HCT116 (cell line): ENCODE measurements at regions not wholly inside any gene's neighbourhood (a gene's known extent, or its start where the extent isn't known, plus 50 kb on each side); places are given as distances from the start of the nearest gene placed in this dataset.

Experiments
- ATAC-seq: fragments of 200-7000 bp; cut with Tn5 transposase; 2 replicates; pipeline ENCODE4 v1.9.1; 2020; ENCODE audit warnings: mild to moderate bottlenecking, moderate library complexity
- BruUV-seq: library from RNA; stranded (reverse); fragments of 400-500 nt; replicated peaks from 2 replicates; lab custom pipeline; 2021; lab: Mats Ljungman, UMichigan
- CTCF ChIA-PET: fragments of 300-600 bp; sonication (Branson Sonifier 250); formaldehyde crosslinking; loops from one replicate; lab custom pipeline; 2021; ENCODE audit warnings: antibody characterized with exemption; lab: Charles Lee
- POLR2A ChIA-PET: fragments of 300-600, 350-600 bp; sonication (Branson Sonifier 250); formaldehyde crosslinking; loops from one replicate; lab custom pipeline; 2021; ENCODE audit warnings: antibody characterized with exemption; lab: Charles Lee
- RAD21 ChIA-PET, 2 experiments: fragments of 300-600 bp; sonication (Branson Sonifier 250); formaldehyde crosslinking; loops; one replicate each; lab custom pipeline; 2023; ENCODE audit warnings: low total read pairs in 2 of 2; ENCODE audit not compliant: uncharacterized antibody in 2 of 2, unreplicated experiment in 2 of 2, low non-redundant PET in 1 of 2; lab: Charles Lee
- DNase-seq: peaks from one replicate; pipeline ENCODE4 v3.0.0-alpha.2; 2010; ENCODE audit warnings: low read depth, low spot score
- H2AFZ ChIP-seq: fragments of 200-600 bp; shearing (Covaris generic), sonication (generic); 2 replicates; pipeline ENCODE4 v1.6.1; 2017; ENCODE audit warnings: low read depth, mixed run types, mixed read lengths, antibody characterized with exemption, low read length; ENCODE audit not compliant: poor library complexity, severe bottlenecking
- H3K27ac ChIP-seq: 2 replicates; pipeline ENCODE4 v1.5.1; 2012; ENCODE audit warnings: low read depth, low read length
- H3K27me3 ChIP-seq: fragments of 200-600 bp; sonication (generic); 2 replicates; pipeline ENCODE4 v1.6.1; 2016; ENCODE audit warnings: mixed run types, low read length, mixed read lengths; ENCODE audit not compliant: insufficient read depth
- H3K36me3 ChIP-seq, 2 experiments: fragments of 200-500 bp in 1 of 2; fragments of 200-600 bp in 1 of 2; sonication (Bioruptor generic) in 1 of 2; sonication (generic) in 1 of 2; 2 replicates each; pipeline versions ENCODE4 v1.5.1 to v1.6.1; 2014 to 2016; ENCODE audit warnings: low read length in 2 of 2, inconsistent platforms in 1 of 2, mixed read lengths in 1 of 2, mixed run types in 1 of 2; ENCODE audit not compliant: insufficient read depth in 2 of 2, control insufficient read depth in 1 of 2
- H3K4me1 ChIP-seq, 2 experiments: fragments of 200-600 bp in 1 of 2; sonication (generic) in 1 of 2; 2 replicates each; pipeline versions ENCODE4 v1.5.1 to v1.6.1; 2012 to 2017; ENCODE audit warnings: low read length in 2 of 2, inconsistent platforms in 1 of 2, mild to moderate bottlenecking in 1 of 2, mixed read lengths in 1 of 2, mixed run types in 1 of 2, moderate library complexity in 1 of 2; ENCODE audit not compliant: insufficient read depth in 2 of 2, control insufficient read depth in 1 of 2
- H3K4me2 ChIP-seq: fragments of 200-600 bp; sonication (generic); 2 replicates; pipeline ENCODE4 v1.6.1; 2017; ENCODE audit warnings: mixed run types, low read length, mixed read lengths
- H3K4me3 ChIP-seq, 2 experiments: fragments of 200-600 bp in 1 of 2; sonication (generic) in 1 of 2; replicated peaks in 1 of 2; 2 replicates each; pipeline ENCODE4 v1.5.1; 2011 to 2016; ENCODE audit warnings: low read length in 2 of 2, control low read depth in 1 of 2, low read depth in 1 of 2, mild to moderate bottlenecking in 1 of 2, mixed read lengths in 1 of 2, mixed run types in 1 of 2
- H3K79me2 ChIP-seq: fragments of 200-600 bp; sonication (generic); 2 replicates; pipeline ENCODE4 v1.6.1; 2017; ENCODE audit warnings: mild to moderate bottlenecking, mixed run types, low read length, moderate library complexity, mixed read lengths; ENCODE audit not compliant: insufficient read depth
- H3K9ac ChIP-seq: fragments of 200-600 bp; sonication (generic); 2 replicates; pipeline ENCODE4 v1.6.1; 2016; ENCODE audit warnings: low read length, mixed read lengths
- H3K9me2 ChIP-seq: fragments of 200-600 bp; sonication (generic), shearing (Covaris generic); 2 replicates; pipeline ENCODE4 v1.6.1; 2017; ENCODE audit warnings: mixed run types, mild to moderate bottlenecking, moderate library complexity; ENCODE audit not compliant: insufficient read depth
- H3K9me3 ChIP-seq, 2 experiments: fragments of 200-500 bp in 1 of 2; fragments of 200-600 bp in 1 of 2; sonication (Bioruptor generic) in 1 of 2; sonication (generic) in 1 of 2; 2 replicates each; pipeline ENCODE4 v1.6.1; 2014 to 2017; ENCODE audit warnings: low read length in 2 of 2, mixed read lengths in 2 of 2, inconsistent platforms in 1 of 2, low read depth in 1 of 2, mild to moderate bottlenecking in 1 of 2, mixed run types in 1 of 2, moderate library complexity in 1 of 2; ENCODE audit not compliant: control insufficient read depth in 1 of 2, insufficient read depth in 1 of 2
- H4K20me1 ChIP-seq: fragments of 200-600 bp; sonication (generic), shearing (Covaris generic); 2 replicates; pipeline ENCODE4 v1.6.1; 2017; ENCODE audit warnings: mixed run types, mild to moderate bottlenecking, moderate library complexity; ENCODE audit not compliant: insufficient read depth
- CEBPB ChIP-seq: IDR thresholded peaks from 2 replicates; pipeline ENCODE4 v1.6.1; 2012; ENCODE audit warnings: low read depth
- EGR1 ChIP-seq: IDR thresholded peaks from 2 replicates; pipeline ENCODE4 v1.6.1; 2012; ENCODE audit warnings: low read depth
- EZH2 ChIP-seq: fragments of 200-600 bp; sonication (generic); IDR thresholded peaks from 2 replicates; pipeline ENCODE4 v1.6.1; 2017; ENCODE audit warnings: antibody characterized with exemption, mixed run types
- FOSL1 ChIP-seq: IDR thresholded peaks from 2 replicates; pipeline ENCODE4 v1.6.1; 2012; ENCODE audit warnings: low read depth
- JUND ChIP-seq: IDR thresholded peaks from 2 replicates; pipeline ENCODE4 v1.6.1; 2012
- POLR2A ChIP-seq: IDR thresholded peaks from 2 replicates; pipeline ENCODE4 v1.7.0; 2011; ENCODE audit warnings: borderline replicate concordance; ENCODE audit not compliant: insufficient read depth, insufficient read length; ENCODE audit errors: extremely low read depth
- POLR2AphosphoS5 ChIP-seq: IDR thresholded peaks from 2 replicates; pipeline ENCODE4 v1.6.1; 2011; ENCODE audit warnings: mild to moderate bottlenecking, low read depth, low read length, moderate library complexity
- RAD21 ChIP-seq: IDR thresholded peaks from 2 replicates; pipeline ENCODE4 v1.6.1; 2012; ENCODE audit warnings: low read depth, mild to moderate bottlenecking
- SIN3A ChIP-seq: IDR thresholded peaks from 2 replicates; pipeline ENCODE4 v1.6.1; 2012; ENCODE audit warnings: low read depth
- SP1 ChIP-seq: IDR thresholded peaks from 2 replicates; pipeline ENCODE4 v1.6.1; 2012; ENCODE audit warnings: low read depth
- SRF ChIP-seq: IDR thresholded peaks from 2 replicates; pipeline ENCODE4 v1.6.1; 2012; ENCODE audit warnings: low read depth
- YY1 ChIP-seq: IDR thresholded peaks from 2 replicates; pipeline ENCODE4 v1.6.1; 2011; ENCODE audit warnings: low read length, low read depth, moderate library complexity, mild to moderate bottlenecking; ENCODE audit not compliant: insufficient replicate concordance; ENCODE audit errors: extremely low read depth
- ZFX ChIP-seq: fragments of 450-650 bp; IDR thresholded peaks from 2 replicates; pipeline ENCODE4 v1.6.1; 2017
- ZNF274 ChIP-seq: fragments of 200-500 bp; sonication (Bioruptor generic); IDR thresholded peaks from 2 replicates; pipeline ENCODE4 v1.6.1; 2014; ENCODE audit warnings: mild to moderate bottlenecking, low read depth, low read length, inconsistent platforms
- intact Hi-C: fragments of 100-400 bp; cut with micrococcal nuclease; formaldehyde crosslinking; loops from 2 replicates; pipeline ENCODE4 v1.10.0; 2022
- TF ChIP-seq, protein P1 (sequence below): IDR thresholded peaks from 2 replicates; pipeline ENCODE4 v1.6.1; 2012; ENCODE audit warnings: low read depth
- TF ChIP-seq, protein P2 (sequence below): IDR thresholded peaks from 2 replicates; pipeline ENCODE4 v1.6.1; 2012

DNA sequence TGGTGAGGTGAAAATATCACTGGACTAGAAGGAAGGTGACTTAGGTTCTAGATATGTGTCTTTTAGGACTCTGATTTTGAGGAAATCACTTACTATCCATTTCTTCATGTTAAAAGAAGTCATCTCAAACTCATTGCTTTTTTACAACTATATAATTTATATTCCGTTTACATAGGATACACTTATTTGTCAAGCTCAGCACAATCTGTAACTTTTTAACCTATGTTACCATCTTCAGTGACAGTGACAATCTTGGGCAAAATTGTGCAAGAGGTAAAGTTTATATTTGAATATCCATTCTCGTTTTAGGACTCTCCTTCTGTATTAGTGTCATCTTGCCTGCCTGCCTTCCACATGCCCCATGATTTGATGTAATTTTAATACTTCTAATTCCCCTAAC, 74.0 kb upstream of the FAM83B start:
- H3K9me3 ChIP-seq, result no peaks in the 10 kb centered on the region
- TF ChIP-seq SIN3A (no peak), ZNF274 (no peak), SRF (no peak), YY1 (no peak), RAD21 (no peak), EGR1 (no peak), POLR2AphosphoS5 (no peak), SP1 (no peak), ZFX (no peak), JUND (no peak), CEBPB (no peak), EZH2 (no peak), POLR2A (no peak), FOSL1 (no peak)
- TF ChIP-seq, protein P1, sequence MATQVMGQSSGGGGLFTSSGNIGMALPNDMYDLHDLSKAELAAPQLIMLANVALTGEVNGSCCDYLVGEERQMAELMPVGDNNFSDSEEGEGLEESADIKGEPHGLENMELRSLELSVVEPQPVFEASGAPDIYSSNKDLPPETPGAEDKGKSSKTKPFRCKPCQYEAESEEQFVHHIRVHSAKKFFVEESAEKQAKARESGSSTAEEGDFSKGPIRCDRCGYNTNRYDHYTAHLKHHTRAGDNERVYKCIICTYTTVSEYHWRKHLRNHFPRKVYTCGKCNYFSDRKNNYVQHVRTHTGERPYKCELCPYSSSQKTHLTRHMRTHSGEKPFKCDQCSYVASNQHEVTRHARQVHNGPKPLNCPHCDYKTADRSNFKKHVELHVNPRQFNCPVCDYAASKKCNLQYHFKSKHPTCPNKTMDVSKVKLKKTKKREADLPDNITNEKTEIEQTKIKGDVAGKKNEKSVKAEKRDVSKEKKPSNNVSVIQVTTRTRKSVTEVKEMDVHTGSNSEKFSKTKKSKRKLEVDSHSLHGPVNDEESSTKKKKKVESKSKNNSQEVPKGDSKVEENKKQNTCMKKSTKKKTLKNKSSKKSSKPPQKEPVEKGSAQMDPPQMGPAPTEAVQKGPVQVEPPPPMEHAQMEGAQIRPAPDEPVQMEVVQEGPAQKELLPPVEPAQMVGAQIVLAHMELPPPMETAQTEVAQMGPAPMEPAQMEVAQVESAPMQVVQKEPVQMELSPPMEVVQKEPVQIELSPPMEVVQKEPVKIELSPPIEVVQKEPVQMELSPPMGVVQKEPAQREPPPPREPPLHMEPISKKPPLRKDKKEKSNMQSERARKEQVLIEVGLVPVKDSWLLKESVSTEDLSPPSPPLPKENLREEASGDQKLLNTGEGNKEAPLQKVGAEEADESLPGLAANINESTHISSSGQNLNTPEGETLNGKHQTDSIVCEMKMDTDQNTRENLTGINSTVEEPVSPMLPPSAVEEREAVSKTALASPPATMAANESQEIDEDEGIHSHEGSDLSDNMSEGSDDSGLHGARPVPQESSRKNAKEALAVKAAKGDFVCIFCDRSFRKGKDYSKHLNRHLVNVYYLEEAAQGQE, result no peak
- TF ChIP-seq, protein P2, sequence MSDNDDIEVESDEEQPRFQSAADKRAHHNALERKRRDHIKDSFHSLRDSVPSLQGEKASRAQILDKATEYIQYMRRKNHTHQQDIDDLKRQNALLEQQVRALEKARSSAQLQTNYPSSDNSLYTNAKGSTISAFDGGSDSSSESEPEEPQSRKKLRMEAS, result no peak
- no peaks in the 10 kb centered on the region for H3K4me1 ChIP-seq
- H3K9ac ChIP-seq, result no peak overlapping the region
- H3K79me2 ChIP-seq, result no peaks in the 10 kb centered on the region
- POLR2A ChIA-PET, result no interaction called here
- H3K27me3 ChIP-seq, result no peaks in the 10 kb centered on the region
- no peaks in the 10 kb centered on the region for H4K20me1 ChIP-seq
- CTCF ChIA-PET, result no interaction called here
- RAD21 ChIA-PET, result no interaction called here
- H2AFZ ChIP-seq, result no peak overlapping the region
- DNase-seq, result no peak
- no peak overlapping the region for H3K27ac ChIP-seq
- H3K9me2 ChIP-seq, result no peaks in the 10 kb centered on the region; the same call in 1 of the 2 replicates
- ATAC-seq, result no peak
- BruUV-seq, result no TSS peak
- intact Hi-C loops, result no loop called here
- no peak overlapping the region for H3K4me2 ChIP-seq
- H3K4me3 ChIP-seq, result no peak overlapping the region
- no peaks in the 10 kb centered on the region for H3K36me3 ChIP-seq
